GM19468 (cell line): ENCODE measurements at regions not wholly inside any gene's neighbourhood (a gene's known extent, or its start where the extent isn't known, plus 50 kb on each side); places are given as distances from the start of the nearest gene placed in this dataset.
A peak's percentile ranks its signal among the peaks of the same experiment; 100 is the strongest.

Experiments
- ATAC-seq: cut with Tn5 transposase; IDR thresholded peaks from one replicate; pipeline ENCODE4 v1.9.1; 2021; ENCODE audit warnings: mild to moderate bottlenecking, moderate library complexity, moderate number of reproducible peaks; ENCODE audit not compliant: unreplicated experiment; ENCODE audit errors: extremely low read depth

DNA sequence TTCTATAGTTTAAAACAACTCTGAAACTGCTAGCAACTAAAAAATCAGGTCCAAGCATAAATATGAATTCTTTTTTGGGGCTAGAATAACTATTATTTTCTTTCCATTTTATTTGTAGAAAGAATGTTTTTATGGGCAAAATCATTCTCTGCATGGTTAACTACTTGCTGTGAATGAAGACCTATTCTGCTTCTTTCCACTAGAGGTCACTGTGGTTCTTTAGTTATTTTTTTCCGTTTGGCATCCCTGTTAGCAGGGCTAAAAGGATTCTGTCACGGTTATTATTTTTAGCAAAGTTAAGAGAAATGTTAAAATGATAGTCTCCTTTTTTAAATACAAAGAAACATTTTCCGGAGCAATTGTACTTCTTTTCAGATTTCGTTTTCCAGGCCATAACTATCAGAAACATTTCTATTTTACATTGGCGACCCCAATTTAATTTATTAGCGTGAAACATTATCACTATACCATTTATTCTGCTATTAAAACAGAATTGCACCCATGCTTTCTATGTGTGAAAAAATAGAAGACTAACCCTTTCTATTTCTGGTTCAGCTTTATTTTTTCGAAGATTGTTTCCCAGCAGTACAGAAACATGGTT is 404.8 kb downstream of the ATP23 start:
- peak; percentile 38 for ATAC-seq

DNA sequence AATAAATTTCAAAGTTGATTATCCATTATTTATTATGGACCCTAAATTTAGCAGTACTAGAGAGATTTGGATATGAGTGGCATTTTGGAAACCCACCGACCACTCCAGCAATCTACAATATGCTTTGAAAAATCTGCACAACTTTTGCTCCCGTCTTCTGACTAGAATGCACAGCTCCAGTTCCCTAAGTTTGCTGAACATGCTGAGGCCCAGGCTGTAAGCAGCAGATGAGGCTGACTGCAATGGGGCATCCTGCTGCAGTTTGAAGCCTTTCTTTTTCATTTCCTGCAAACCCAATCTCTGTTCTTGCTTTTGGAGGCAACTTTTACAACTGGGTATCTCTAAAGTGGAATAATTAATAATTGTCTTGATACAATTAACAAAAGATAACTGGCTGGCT is 405.8 kb downstream of the ATP23 start:
- no peak for ATAC-seq

DNA sequence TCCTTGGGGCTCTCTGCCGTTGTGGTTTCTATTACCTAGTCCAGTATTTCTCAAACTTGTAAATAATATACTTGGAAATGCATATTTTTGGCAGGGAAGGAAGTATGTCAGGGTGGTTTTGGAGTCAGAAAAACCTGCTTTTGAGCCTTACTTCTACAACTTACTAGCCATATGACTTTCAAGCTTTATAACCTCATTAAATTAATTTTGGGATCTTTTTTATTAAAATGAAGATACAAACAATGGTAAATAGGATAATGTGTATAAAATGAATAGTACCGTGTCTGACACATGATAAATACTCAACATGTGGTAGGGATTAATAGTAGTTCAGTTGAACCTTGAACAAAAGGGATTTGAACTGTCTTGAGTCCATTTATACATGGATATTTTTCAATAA is 406.3 kb downstream of the ATP23 start:
- ATAC-seq, result no peak

GRCh38 chr12:58349161-58349560 is 407.8 kb downstream of the ATP23 start:
- no peak for ATAC-seq

GRCh38 chr12:58356794-58357193 is 415.4 kb downstream of the ATP23 start:
- no peak for ATAC-seq

DNA sequence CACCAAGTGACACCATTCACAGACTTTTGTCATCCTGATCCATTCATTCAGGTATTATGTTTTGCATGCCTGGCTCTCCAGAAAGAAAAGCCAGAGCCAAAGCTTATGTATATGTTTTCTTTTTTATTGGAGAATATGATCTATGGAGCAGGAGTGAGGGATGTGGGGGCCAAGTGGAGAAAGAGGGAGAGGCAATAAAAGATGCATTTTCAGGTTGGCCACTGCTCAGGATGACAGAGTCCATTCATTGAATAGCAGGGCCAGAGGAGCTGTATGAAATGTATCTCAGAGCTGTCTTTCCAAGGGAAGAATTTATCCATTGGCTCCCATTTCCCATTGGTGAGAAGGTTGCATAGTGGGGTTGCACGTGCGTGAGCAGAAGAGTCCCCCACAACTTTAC is 416.1 kb downstream of the ATP23 start:
- ATAC-seq, result no peak

GRCh38 chr12:58358369-58358768 is 417.0 kb downstream of the ATP23 start:
- ATAC-seq, result no peak

DNA sequence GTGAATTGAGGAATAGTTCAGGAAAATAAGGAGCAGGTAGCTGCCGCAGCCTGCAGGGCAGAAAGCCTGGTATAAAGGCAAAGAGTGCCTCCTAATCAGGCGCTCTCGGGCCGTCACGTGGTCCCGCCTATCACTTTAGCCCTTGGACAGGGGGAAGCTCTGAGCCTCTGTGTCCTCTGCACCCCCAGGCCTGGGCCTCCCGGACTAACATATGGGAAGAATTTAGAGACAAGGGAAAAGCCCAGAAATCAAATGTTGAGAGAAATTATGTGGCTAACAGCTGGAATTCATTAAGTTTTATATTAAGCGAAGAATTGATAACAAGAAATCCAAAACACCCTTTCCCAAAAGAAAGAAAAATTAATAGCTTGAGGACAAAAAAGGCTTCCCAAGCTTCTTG is 417.7 kb downstream of the ATP23 start:
- no peak for ATAC-seq

- ATAC-seq, result no peak
Measured at GRCh38 chr12:58361056-58361455, 419.7 kb downstream of the ATP23 start.

GRCh38 chr12:58363971-58364370 is 422.6 kb downstream of the ATP23 start:
- no peak for ATAC-seq

- ATAC-seq, result no peak
Measured at GRCh38 chr12:58364389-58365086, 423.2 kb downstream of the ATP23 start.

DNA sequence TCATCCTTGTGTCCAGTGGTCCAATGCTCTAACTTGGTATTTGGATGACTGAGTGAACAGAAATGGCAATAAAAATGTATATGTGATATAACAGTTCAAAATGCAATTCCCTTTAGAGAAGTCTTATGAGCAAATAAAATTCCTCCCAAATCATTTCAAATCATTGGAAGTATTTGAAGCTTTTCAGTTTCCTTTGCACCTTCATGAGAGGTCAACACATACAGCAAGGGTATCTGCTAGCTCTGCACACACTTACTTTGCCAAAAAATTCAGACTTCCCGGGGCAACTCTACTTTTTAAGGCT is 423.7 kb downstream of the ATP23 start:
- ATAC-seq, result no peak

DNA sequence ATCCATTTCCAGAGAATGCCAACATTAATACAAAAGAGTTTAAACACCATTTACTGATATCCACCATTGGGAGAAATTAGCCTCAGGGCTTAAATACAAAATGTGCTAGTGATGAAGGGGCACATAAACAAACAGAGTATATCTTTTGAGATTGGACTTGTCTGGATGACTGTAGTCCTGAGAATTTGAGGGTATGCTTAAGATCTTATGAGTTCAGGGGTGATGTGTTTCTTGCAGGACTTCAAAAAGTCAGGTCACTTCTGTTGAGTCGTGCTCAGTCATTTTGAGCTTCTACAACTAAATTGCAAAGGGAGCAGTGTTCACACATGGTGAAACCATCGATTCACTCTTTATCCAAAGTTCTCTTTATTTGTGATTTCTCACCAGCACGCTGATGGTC is 425.7 kb downstream of the ATP23 start:
- ATAC-seq, result no peak

- no peak for ATAC-seq
Measured at GRCh38 chr12:58368001-58368400, 426.6 kb downstream of the ATP23 start.

- no peak for ATAC-seq
Measured at GRCh38 chr12:58369576-58369975, 428.2 kb downstream of the ATP23 start.

DNA sequence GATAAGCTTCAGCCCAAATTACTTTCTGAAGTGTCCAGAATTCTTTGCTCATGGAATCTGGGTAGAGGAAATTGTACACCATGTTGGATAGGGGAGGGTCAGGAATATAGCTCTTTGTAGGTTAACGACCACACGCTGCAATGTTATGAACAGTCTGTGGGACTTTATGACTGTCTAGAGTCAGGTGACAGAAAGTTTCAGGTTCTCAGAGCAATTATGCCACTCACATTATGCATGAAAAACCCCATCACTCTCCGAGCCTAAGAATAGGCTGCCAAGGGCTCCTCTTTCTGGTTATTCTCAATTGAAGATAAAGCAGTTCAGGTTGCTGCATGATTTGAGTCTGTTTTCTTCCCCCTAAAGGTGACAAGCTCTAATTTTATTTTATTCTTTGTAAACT is 430.9 kb downstream of the ATP23 start:
- ATAC-seq, result peak; percentile 90

- ATAC-seq, result no peak
Measured at GRCh38 chr12:58378028-58378427, 436.7 kb downstream of the ATP23 start.

- ATAC-seq, result no peak
Measured at GRCh38 chr12:58381546-58381945, 440.2 kb downstream of the ATP23 start.

DNA sequence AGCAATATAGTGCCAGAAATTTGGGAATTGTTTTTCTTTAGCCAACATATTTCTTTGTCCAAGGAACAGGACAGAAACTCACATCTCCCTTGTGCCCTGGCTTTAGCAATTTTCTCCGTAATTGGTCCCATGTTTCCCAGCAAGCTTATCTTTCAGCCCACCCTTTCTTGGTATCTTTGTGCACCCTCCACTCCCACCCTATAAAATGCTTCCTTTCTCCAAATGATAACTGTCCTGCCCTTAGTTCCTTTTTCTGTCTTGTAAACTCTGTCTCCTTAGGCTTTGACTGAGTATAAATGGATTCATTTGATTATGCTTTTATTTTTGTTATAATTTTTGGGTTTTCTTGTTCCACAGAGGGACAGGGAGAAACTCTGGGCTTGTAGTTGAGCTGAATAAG is 442.8 kb downstream of the ATP23 start:
- ATAC-seq, result no peak

DNA sequence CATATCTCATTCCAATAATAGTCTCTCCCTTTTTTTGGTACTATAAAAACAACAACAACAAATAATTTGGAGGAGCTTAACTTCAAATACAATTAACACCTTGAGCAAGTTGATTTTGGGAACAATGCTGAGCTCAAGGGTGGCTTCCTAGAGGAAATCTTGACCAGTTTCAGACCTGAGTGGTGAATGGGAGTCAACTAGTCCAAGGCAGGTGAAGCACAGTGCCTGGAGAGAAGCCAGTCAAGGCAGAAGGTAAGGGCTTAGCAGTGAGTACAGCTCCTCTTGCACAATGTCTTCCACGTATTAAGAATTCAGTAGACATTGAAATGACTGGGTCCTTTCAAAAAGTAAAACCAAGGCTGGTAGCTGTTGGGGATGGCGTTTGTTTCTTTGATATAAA is 444.8 kb downstream of the ATP23 start:
- ATAC-seq, result no peak

DNA sequence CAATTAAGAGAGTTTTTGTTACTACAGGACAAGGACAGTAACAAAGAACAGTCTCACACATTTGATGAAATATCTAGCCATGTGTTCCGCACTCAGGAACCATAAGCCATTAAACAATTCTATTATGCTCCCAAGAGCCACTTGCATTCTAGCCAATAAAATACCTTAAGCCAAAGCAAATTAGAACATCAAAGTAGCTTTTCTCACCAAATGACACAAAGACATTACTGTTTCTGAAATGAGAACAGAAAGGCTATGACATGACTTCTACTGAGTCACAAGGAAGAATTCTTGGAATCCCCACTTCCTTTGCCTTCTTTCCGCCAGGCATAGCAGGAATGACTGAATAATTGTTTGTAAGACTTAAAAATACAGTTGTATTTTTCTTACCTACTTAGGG is 445.8 kb downstream of the ATP23 start:
- no peak for ATAC-seq

DNA sequence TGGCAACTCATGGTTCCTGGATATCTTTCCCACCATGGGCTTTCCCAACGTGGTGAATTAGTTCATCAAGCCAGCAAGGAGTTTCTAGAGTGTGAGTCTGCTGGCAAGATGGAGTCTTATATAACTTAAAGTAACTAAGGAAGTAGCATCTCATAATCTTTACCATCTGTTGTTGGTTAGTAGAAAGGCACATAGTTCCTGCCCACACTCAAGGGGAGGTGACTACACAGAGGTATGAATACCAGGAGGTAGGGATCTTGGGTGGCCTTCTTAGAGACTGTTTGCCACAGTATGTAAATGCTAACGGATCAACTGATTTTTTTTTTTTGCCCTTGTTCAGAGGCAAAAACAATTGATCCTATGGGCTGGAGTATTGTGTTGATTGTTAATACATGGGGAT is 446.9 kb downstream of the ATP23 start:
- ATAC-seq, result no peak
